ENCODE measurements at regions not wholly inside any gene's neighbourhood (a gene's known extent, or its start where the extent isn't known, plus 50 kb on each side); places are given as distances from the start of the nearest gene placed in this dataset.

GRCh38 chr2:187206071-187206470 is 242.0 kb downstream of the CALCRL start:
- Histone ChIP-seq H4K20me1 (ENCODE audit: control insufficient read depth, insufficient read depth) (no peaks in the 10 kb centered on the region), H3K4me3 (no peak overlapping the region), H3K79me2 (ENCODE audit: control insufficient read depth, insufficient read depth, low read length) (no peaks in the 10 kb centered on the region), H3K27me3 (replicated peaks in 1 of 2; ENCODE audit: control insufficient read depth in 2 of 2, insufficient read depth in 2 of 2, low read length in 1 of 2) (no peaks in the 10 kb centered on the region), H3K9ac (ENCODE audit: control insufficient read depth, insufficient read depth, low read length) (no peak overlapping the region), H3K9me3 (replicated peaks; ENCODE audit: control insufficient read depth, insufficient read depth, low read length) (no peaks in the 10 kb centered on the region), H2AFZ (ENCODE audit: control insufficient read depth, low read depth, low read length) (no peak overlapping the region), H3K27ac (ENCODE audit: control insufficient read depth, insufficient read depth) (no peak overlapping the region), H3K36me3 (ENCODE audit: control insufficient read depth in 2 of 2, insufficient read depth in 2 of 2, low read length in 1 of 2) (no peaks in the 10 kb centered on the region), H3K4me2 (ENCODE audit: control insufficient read depth, insufficient read depth) (no peak overlapping the region), H3K4me1 (ENCODE audit: control insufficient read depth, insufficient read depth, low read length) (no peaks in the 10 kb centered on the region)
- TF ChIP-seq RAD51 (IDR thresholded peaks at IDR 0.05) (no peak), FOXM1 (IDR thresholded peaks at IDR 0.05; ENCODE audit: low read depth, low read length) (no peak), PKNOX1 (IDR thresholded peaks at IDR 0.05) (no peak), HCFC1 (IDR thresholded peaks at IDR 0.05; ENCODE audit: low read length) (no peak), POLR2A (IDR thresholded peaks at IDR 0.05; ENCODE audit: low read depth, low read length) (no peak)
- TF ChIP-seq, protein P1, sequence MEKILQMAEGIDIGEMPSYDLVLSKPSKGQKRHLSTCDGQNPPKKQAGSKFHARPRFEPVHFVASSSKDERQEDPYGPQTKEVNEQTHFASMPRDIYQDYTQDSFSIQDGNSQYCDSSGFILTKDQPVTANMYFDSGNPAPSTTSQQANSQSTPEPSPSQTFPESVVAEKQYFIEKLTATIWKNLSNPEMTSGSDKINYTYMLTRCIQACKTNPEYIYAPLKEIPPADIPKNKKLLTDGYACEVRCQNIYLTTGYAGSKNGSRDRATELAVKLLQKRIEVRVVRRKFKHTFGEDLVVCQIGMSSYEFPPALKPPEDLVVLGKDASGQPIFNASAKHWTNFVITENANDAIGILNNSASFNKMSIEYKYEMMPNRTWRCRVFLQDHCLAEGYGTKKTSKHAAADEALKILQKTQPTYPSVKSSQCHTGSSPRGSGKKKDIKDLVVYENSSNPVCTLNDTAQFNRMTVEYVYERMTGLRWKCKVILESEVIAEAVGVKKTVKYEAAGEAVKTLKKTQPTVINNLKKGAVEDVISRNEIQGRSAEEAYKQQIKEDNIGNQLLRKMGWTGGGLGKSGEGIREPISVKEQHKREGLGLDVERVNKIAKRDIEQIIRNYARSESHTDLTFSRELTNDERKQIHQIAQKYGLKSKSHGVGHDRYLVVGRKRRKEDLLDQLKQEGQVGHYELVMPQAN (conservative IDR thresholded peaks at IDR 0.05) = no peak
- 26% methylated on average over 4 of the region's 4 CpGs for WGBS (ENCODE audit: insufficient coverage, insufficient replicate concordance, low lambda C conversion rate, missing lambda C conversion rate)
- ChIA-PET SMC1A (ENCODE audit: uncharacterized antibody, unreplicated experiment) (interaction anchor here (0.7 to 1.6 kb wide), 2 partner anchors 12 to 47 kb away, joined by 3 read pairs; no protein-coding TSS in a partner anchor), RAD21 (ENCODE audit: unreplicated experiment) (no interaction called here), CTCF (interaction anchor here (0.6 kb wide), 1 partner anchor 72 kb away, joined by 3 read pairs; no protein-coding TSS in a partner anchor), POLR2A (no interaction called here)
- BruUV-seq (replicated peaks) = no TSS peak
- DNase-seq (ENCODE audit: low read depth, low spot score) (no peak), FAIRE-seq (no peak), ATAC-seq (no peak)
- in situ Hi-C loops (cut with MboI) = no loop called here
- intact Hi-C loops (cut with micrococcal nuclease; ENCODE audit: unreplicated experiment) = no loop called here

DNA sequence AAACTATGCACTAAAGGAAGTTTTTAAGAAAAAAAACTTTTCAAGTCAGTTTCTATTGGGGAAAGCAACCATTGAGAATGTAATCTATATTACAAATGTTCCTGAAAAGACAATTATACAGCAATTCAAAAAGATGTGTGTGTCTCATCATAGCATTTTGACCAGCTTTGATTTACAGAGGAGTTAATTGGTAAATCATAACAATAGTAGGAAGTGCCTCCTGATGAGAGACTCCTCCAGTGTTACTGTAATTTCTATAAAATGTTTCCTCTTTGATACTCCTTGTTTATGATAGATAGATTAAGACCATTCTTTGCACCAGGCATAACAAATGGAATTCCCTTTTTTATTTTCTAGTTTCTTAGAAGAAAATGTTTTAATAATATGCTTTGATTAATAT is 249.9 kb downstream of the CALCRL start:
- SMC1A ChIA-PET (ENCODE audit: uncharacterized antibody, unreplicated experiment) = no interaction called here
- H3K27ac ChIP-seq (ENCODE audit: control insufficient read depth, insufficient read depth) = no peak overlapping the region
- FAIRE-seq = no peak
- H3K9me3 ChIP-seq (replicated peaks; ENCODE audit: control insufficient read depth, insufficient read depth, low read length) = no peaks in the 10 kb centered on the region
- DNase-seq (ENCODE audit: low read depth, low spot score) = no peak
- H3K4me3 ChIP-seq = no peak overlapping the region
- no peak overlapping the region for H3K4me2 ChIP-seq (ENCODE audit: control insufficient read depth, insufficient read depth)
- CTCF ChIA-PET = no interaction called here
- in situ Hi-C loops (cut with MboI) = no loop called here
- no peaks in the 10 kb centered on the region for H3K36me3 ChIP-seq (ENCODE audit: control insufficient read depth in 2 of 2, insufficient read depth in 2 of 2, low read length in 1 of 2)
- POLR2A ChIA-PET = no interaction called here
- RAD21 ChIA-PET (ENCODE audit: unreplicated experiment) = no interaction called here
- no peaks in the 10 kb centered on the region for H3K79me2 ChIP-seq (ENCODE audit: control insufficient read depth, insufficient read depth, low read length)
- intact Hi-C loops (cut with micrococcal nuclease; ENCODE audit: unreplicated experiment) = no loop called here
- H3K27me3 ChIP-seq (replicated peaks in 1 of 2; ENCODE audit: control insufficient read depth in 2 of 2, insufficient read depth in 2 of 2, low read length in 1 of 2) = no peaks in the 10 kb centered on the region
- no peak overlapping the region for H3K9ac ChIP-seq (ENCODE audit: control insufficient read depth, insufficient read depth, low read length)
- H4K20me1 ChIP-seq (ENCODE audit: control insufficient read depth, insufficient read depth) = no peaks in the 10 kb centered on the region
- no peak for ATAC-seq
- no TSS peak for BruUV-seq (replicated peaks)
- H3K4me1 ChIP-seq (ENCODE audit: control insufficient read depth, insufficient read depth, low read length) = no peaks in the 10 kb centered on the region
- H2AFZ ChIP-seq (ENCODE audit: control insufficient read depth, low read depth, low read length) = no peak overlapping the region
- TF ChIP-seq PAX8 (IDR thresholded peaks at IDR 0.05) = no peak
- no peak for TF ChIP-seq CTCF (IDR thresholded peaks at IDR 0.05 in 2 of 3, conservative IDR thresholded peaks at IDR 0.05 in 1 of 3; ENCODE audit: control insufficient read depth in 2 of 3, extremely low read depth in 1 of 3, insufficient read depth in 1 of 3, low read depth in 3 of 3, low read length in 3 of 3)
- TF ChIP-seq GABPA (IDR thresholded peaks at IDR 0.05; ENCODE audit: low read depth) = no peak
- TF ChIP-seq RUNX3 (IDR thresholded peaks at IDR 0.05; ENCODE audit: low read length) = no peak
- no peak for TF ChIP-seq TCF3 (IDR thresholded peaks at IDR 0.05; ENCODE audit: borderline replicate concordance, insufficient read depth, low read depth, low read length)
- no peak for TF ChIP-seq SREBF1 (IDR thresholded peaks at IDR 0.05; ENCODE audit: low read length)
- no peak for TF ChIP-seq SMAD5 (IDR thresholded peaks at IDR 0.05; ENCODE audit: low read depth)
- TF ChIP-seq KDM1A (IDR thresholded peaks at IDR 0.05; ENCODE audit: borderline replicate concordance) = no peak
- TF ChIP-seq TBL1XR1 (IDR thresholded peaks at IDR 0.05; ENCODE audit: low read depth, low read length) = no peak
- no peak for TF ChIP-seq STAT3 (IDR thresholded peaks at IDR 0.05; ENCODE audit: low read depth, low read length)
- TF ChIP-seq MXI1 (IDR thresholded peaks at IDR 0.05; ENCODE audit: low read depth, low read length) = no peak

Measured in GM12878 (cell line).